ENCODE measurements at regions not wholly inside any gene's neighbourhood (a gene's known extent, or its start where the extent isn't known, plus 50 kb on each side); places are given as distances from the start of the nearest gene placed in this dataset.
"Not testable (repeated sequence)": the region's sequence is repeated elsewhere in the genome, so short reads cannot be mapped to it uniquely, and the experiment has no call there.

DNA sequence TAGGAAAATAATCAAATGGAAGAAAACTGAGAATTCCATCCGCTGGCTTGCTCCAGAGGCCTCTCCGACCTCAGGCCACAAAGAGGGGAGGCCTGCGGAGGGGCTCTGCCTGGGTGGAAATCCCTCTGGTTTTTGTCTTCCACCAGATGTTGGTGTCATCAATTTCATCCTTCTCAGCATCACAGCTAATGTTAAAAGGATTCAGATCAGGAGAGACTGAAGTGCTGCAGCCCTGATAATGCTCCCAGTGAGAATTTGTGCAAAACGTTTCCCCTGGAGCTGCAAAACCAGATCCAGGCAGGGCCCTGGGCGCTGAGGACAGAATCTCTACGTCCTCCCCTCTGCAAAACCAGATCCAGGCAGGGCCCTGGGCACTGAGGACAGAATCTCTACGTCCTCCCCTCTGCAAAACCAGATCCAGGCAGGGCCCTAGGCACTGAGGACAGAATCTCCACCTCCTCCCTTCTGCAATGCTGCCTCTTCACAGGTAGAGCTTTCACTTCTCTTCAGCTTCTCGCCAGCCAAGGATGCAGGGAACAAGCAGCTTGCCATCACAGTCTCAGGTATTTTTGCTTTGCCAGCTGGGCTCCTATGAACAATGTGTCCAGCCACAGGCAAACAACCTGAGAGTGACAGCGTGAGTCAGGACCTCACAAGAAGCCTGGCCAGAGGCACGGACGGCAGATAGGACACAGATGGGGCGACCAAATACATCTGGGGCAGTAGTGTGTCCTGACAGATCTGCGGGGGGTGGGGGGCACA lies 81.2 kb downstream of the TMEM18 start:
- in situ Hi-C loops (cut with HindIII; ENCODE audit: low sequenced_read_pairs): no loop called here

- in situ Hi-C loops (cut with HindIII; ENCODE audit: low sequenced_read_pairs): no loop called here
Observed at GRCh38 chr2:595141-595815, 81.9 kb downstream of the TMEM18 start.

DNA sequence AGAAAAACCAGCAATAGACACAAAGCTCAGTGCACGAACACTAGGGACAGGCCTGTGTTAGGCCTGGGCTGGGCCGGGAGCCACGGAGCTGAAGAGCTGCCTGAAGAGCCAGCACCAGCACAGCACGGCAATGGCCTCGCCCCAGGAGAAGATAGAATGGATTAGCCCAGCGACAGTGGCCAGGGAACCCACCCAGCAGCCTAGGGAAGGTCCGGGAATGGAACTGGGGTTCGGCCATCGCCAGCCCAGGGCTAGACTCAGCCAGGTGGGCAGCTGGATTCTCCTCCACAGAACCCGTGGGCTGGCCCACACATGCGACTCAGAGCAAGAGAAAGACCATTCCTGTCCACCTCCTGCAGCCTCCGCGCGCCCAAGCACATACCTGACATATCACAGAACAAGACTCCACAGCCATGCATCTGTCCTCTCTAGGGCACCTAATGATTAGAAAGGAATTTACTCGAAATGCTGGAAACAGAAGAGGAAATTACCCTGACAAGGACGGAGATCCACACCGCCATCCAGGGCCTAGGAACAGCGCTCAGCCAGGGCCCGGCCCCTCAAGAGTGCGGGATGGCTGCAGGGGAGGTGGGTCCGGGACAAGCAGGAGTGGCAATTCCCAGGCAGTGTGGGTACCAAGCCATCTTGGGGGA lies 82.8 kb downstream of the TMEM18 start:
- in situ Hi-C loops (cut with HindIII; ENCODE audit: low sequenced_read_pairs): no loop called here

DNA sequence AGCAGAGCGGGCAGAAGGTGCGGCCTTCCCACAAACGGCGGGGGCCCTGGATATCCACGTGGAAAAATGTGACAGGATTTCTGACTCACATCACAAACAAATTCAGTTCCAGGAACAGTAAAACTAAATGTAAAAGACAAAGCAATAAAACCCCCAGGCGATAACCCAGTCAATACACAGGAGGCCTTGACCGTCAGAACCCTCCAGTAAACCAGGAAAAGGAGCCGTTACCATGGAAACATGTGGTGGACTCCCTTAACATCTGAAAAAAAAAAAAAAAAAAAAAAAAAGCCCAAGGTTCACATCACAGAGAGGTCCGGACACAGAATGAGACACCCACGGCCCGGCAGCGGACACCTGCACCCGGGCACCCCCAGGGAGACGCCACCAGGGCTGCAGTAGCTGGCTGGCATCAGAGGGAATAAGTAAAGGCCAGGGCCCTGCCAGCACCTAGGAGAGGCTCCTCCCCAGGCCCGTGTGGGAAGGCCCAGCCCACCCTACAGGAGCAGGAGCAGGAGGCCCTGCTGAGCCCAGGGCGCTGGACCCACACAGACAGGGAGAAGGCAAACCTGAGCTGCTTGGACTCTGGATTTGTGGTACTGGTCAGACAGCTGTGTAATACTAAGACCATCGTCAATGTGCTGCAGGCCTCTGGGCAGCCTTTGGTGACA lies 83.7 kb downstream of the TMEM18 start:
- in situ Hi-C loops (cut with HindIII; ENCODE audit: low sequenced_read_pairs): no loop called here

DNA sequence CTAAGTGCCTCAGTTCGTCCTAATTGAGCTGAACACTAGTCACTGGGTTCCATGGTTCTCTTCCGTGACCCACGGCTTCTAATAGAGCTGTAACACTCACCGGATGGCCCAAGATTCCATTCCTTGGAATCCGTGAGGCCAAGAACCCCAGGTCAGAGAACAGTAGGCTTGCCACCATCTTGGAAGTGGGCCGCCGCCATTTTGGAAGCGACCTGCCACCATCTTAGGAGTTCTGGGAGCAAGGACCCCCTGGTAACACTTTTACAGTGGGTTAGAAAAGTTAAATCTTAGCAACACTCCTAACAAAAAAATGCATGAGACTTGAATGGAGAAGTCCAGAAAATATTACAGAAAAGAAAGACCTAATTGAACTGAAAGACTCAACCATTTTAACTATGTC lies 84.5 kb downstream of the TMEM18 start:
- in situ Hi-C loops (cut with HindIII; ENCODE audit: low sequenced_read_pairs): no loop called here

DNA sequence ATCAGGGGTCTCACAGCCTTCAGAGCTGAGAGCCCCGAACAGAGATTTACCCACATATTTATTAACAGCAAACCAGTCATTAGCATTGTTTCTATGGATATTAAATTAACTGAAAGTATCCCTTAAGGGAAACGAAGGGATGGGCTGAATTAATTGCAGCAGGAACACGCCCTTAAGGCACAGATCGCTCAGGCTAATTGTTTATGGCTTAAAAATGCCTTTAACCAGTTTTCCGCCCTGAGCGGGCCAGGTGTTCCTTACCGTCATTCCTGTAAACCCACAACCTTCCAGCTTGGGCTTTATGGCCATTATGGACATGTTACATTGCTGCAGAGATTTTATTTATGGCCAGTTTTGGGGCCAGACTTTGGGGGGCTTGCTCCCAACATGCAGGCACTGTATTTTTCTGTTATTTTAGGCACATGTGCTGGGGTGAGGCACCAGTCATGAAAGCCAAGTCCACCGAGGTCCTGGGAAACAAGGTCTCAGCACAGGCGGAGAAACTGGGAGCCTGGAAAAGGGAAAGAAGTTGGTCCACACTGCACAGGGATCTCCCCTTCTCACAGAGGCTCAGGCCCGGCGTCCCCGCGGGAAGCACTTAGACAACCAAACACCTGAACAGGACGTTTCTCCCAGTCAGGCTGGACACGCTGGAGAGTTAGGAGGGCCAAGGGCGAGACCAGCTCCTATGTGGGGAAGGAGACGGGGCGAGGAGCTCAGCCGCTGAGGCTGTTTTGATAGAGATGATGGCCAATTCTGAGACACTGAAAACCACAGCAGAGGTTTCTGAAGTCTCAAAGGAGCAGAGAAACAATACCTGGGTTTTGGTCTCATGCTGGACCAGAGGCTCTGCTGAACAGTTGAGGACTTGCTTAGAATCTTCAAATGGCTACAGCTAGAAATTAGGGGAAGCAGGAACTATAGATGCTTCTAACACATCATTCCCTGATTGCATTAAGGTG lies 86.7 kb downstream of the TMEM18 start:
- in situ Hi-C loops (cut with HindIII; ENCODE audit: low sequenced_read_pairs): no loop called here

DNA sequence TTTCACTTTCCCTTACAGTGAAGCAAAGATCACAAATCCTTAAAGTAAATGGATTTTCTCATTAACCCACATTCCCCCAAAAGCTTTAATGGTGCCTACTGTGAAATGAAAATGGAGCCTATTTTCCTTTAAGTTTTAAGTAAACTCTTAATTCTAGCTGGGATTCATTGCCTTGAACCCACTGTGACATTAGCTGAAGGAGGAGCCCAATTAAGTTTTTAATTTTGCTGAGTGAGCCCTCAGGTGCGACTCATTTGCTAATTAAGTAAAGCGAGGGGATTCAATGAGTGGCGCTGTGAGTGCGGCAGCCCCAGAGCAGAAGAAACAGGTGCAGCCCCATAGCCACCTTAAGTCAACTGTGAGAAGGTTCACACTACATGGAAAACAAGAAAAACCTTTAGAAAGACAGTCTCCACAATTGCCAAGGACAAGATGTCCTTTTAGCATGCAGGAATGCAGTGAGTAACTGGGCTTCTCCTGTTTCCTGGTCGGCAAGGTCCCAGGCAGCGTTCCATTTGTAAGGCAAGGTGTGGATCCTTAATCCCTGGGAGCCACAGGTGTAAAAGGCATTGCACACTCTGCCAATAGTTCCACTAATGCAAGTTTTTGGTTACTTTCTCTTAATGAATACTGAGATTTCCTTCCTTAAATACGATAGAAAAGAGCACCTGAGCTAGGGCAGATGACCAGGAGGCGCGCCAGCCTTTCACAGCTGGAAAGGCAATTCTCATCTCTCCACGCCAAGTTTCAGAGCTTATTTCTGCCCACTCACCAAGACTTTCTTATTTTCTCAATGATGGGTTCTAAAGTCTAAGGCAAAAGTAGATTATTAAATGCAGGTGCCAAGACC lies 87.7 kb downstream of the TMEM18 start:
- in situ Hi-C loops (cut with HindIII; ENCODE audit: low sequenced_read_pairs): no loop called here

DNA sequence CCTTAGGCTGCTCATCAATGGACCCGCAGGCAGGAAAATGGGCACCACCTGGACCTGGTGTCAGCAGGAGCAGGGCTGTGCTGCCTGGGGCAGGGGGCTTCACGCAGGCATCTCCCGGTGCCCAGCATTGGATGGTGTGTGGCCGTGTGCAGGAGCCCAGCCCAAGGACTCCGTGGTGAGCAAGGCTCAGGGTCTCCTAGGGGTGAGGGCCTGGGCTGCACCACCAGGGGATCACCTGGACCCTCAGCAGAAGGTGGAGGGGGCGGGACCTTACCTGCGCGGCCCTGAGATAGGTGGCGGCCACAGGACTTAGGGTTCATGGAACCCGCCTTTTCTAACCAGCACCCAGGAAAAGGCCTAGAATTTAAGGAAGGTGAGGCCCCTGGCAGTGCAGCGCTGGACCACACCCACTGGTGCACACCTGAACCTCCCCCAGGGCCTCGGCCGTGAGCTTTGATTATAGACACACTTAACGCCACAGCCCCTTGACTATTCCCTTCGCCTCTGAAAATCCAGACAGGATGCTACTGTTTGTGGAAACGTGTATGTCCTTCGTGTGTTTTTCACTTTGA lies 89.0 kb downstream of the TMEM18 start:
- in situ Hi-C loops (cut with HindIII; ENCODE audit: low sequenced_read_pairs): no loop called here

DNA sequence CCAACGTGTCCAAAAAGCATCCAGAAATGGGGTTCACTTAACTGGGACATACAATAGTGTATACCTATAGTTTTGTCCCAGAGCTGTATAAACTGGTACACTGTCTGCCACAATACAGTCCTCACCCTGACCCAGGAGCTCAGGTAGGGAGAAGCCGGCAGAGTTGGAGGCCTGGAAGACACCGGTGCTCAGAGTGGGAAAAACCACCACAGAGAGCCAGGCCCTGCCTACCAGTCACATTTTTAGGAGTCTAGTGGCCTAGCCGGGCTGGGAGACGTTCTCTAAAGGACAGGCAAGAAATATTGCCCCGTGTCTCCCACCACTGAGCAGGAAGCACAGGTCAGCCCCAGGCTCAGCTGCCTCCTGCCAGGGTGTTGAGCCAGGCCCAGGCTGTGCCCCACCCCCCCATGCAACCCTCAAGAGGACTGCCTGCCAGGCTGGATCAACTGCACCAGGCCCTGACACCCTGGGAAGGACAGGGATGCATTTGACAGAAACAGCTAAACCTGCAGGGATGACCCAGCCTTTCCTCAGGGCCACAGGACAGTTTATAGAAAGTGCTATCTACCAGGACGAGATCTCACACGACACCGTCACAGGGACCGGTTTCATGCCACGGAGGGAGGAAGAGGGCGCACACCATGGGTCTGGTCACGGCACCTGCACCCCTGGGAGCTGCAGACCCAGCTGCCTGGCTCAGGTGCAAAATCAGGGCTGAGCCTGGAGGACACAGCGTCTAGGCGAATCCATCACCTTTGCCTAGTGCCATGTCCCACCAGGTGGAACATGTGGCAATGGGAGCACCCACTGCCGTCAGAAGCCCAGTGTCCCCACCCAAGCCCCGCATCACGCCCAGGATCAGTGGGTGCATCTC lies 89.9 kb downstream of the TMEM18 start:
- in situ Hi-C loops (cut with HindIII; ENCODE audit: low sequenced_read_pairs): no loop called here

DNA sequence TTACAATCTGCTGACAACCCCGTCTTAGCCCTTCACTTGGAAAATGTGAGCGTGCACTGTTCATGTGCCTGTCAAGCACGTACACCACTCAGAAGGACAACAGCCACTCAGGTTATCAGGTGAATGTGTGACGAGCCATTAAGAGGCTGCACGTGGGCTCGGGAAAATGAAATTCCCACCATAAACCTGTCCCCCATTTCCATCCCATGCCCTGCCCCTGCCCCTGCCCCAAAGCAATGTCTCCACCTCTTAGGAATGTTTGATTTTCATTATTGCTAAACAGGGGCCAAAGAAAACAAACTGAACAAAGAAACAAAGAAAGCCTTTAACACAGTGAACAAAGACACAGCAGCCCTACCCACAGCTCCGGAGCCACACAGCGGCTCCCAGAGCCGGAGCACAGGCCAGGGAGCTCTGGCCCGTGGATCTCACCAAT lies 90.5 kb downstream of the TMEM18 start:
- in situ Hi-C loops (cut with HindIII; ENCODE audit: low sequenced_read_pairs): no loop called here

DNA sequence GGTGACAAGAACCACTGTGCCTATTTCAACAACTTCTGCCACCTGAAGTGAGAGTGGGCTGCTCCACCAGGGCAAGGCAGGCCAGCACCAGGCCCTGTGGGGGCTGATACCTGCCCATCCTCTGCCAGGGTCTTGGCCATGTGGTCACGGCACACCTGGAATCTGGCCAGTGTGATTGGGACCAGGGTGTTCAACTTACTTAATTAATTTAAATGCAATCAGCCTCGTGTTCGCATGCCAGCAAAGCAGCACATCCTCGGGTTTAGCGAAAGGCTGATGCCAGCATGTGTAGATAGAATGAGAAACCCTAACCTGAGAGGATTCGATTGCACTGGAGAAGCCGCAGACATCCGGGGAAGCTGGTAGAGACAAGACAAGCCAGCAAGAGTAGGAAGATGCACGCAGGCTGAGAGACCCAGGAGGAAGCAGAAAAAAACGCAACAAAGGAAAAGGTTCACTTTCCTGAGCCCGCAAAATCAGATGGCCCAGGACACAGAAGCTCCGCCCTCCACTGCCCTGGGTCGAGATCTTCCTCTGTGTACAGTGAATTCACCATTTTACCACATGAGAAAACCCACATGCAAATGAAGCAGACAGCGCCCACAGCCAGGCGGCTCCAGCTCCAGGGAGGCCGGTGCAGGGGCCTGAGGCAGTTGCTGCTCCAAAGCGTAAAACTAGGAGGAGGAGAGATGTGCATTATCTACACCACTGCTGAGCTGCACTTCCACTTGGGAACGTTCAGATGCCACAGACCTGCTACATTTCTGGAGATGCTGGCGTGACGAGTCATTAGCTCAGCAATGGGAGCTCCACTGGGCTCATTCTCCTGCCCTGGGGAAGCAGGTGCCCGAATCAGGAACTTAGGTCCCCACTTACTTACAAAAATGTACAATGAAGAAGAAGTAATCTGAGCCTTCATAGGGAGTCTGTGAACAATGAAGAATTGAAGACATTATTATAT lies 92.1 kb downstream of the TMEM18 start:
- in situ Hi-C loops (cut with HindIII; ENCODE audit: low sequenced_read_pairs): no loop called here

GRCh38 chr2:583666-584065 lies 93.5 kb downstream of the TMEM18 start:
- in situ Hi-C loops (cut with HindIII; ENCODE audit: low sequenced_read_pairs): no loop called here

GRCh38 chr2:582792-583528 lies 94.2 kb downstream of the TMEM18 start:
- in situ Hi-C loops (cut with HindIII; ENCODE audit: low sequenced_read_pairs): no loop called here

DNA sequence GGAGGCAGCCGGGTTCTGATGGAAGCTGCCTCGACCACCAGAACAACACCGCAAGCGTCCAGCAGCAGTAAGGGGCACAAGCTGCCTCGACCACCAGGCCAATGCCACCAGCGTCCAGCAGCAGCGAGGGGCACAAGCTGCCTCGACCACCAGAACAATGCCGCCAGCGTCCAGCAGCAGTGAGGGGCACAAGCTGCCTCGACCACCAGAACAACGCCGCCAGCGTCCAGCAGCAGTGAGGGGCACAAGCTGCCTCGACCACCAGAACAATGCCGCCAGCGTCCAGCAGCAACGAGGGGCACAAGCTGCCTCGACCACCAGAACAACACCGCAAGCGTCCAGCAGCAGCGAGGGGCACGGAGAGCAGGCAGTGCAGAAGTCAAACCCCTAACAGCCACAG lies 94.9 kb downstream of the TMEM18 start:
- in situ Hi-C loops (cut with HindIII; ENCODE audit: low sequenced_read_pairs): not testable (repeated sequence)

- in situ Hi-C loops (cut with HindIII; ENCODE audit: low sequenced_read_pairs): no loop called here
Observed at GRCh38 chr2:579961-580360, 97.2 kb downstream of the TMEM18 start.

DNA sequence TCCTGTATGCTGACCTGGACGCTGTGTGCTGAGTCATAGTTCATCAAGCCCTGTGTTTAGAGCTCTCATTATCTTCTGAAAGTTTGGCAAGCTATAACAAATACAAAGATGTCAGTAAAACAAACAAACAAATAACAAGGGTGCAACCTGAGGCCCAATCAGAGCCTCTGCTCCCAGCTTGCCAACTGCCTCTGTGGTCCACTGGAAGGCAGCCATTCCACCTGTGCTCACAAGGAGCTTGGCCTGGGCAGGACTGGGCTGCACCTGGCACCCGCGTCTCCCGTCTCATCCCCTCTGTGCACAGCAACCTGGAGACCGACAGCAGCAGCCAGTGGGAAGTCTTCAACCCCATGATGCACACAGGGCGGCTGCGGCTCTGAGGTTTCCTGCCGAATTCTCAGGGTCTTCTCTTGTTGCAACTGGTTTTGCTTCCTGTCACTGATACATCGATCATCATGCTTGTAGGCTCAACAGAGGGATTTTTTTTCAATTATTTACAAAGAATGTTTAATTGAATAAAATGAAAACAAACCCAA lies 97.8 kb downstream of the TMEM18 start:
- in situ Hi-C loops (cut with HindIII; ENCODE audit: low sequenced_read_pairs): no loop called here
